ENCODE measurements at regions not wholly inside any gene's neighbourhood (a gene's known extent, or its start where the extent isn't known, plus 50 kb on each side); places are given as distances from the start of the nearest gene placed in this dataset.

DNA sequence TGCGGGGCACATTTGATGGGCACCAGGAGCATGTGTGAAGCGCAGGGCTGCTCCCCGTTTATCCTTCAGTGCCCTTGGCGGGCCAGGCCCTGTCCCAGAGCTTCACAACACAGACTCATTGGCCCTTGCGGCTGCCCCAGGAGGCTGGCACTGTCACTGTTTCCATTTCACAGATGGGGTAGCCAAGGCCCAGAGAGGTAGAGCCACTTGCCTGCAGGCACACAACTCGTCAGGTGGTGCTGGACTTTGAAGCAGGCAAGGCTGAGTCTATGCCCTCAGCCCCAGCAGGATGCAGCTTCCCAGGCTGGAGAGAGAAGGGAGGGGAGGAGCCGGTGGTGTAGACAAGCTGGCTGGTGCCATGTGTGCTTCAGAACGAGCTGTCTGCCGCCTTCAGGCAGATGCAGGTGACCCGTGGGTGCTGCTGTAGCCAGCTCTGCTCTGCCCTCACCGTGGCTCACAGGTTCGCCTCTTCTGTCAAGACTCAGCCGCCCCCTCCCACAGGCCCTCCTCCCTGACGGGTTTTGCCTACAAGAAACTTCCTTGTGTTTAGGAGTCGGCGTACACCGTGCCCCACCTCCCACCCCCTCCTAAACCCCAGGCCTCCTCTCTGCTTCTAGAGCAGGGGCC, 232.3 kb upstream of the CIBAR2 start:
- DNase-seq (ENCODE audit: low read depth), result no peak

- DNase-seq (ENCODE audit: low read depth), result no peak
These were observed 232.9 kb upstream of the CIBAR2 start for GRCh38 chr16:85345129-85345639.

GRCh38 chr16:85346404-85347212, 234.3 kb upstream of the CIBAR2 start:
- DNase-seq (ENCODE audit: low read depth), result no peak

- peak; percentile 39 for DNase-seq (ENCODE audit: low read depth)
These were observed 234.9 kb upstream of the CIBAR2 start for GRCh38 chr16:85347213-85347591.

GRCh38 chr16:85348065-85348840, 236.0 kb upstream of the CIBAR2 start:
- no peak for DNase-seq (ENCODE audit: low read depth)

GRCh38 chr16:85348911-85349334, 236.7 kb upstream of the CIBAR2 start:
- DNase-seq (ENCODE audit: low read depth), result no peak

- no peak for DNase-seq (ENCODE audit: low read depth)
These were observed 237.3 kb upstream of the CIBAR2 start for GRCh38 chr16:85349365-85350145.

- no peak for DNase-seq (ENCODE audit: low read depth)
These were observed 238.0 kb upstream of the CIBAR2 start for GRCh38 chr16:85350146-85350728.

DNA sequence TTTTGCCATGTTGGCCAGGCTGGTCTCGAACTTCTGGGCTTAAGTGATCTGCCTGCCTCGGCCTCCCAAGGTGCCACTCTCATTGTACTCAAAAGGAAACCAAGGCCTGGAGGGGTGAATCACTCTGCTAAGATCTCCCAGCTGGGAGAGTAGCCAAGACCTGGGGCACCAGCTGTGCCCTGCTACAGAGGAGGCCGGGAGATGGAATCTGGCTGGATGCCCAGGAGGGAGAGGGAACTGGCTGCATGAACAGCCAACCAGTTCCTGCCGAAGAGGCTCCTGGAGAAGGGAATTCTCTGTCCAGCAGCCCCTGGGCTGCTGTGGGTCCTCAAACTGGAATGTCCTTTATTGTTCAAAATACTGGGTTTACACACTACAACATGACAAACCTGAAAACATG, 238.7 kb upstream of the CIBAR2 start:
- DNase-seq (ENCODE audit: low read depth), result peak; percentile 93

GRCh38 chr16:85353013-85353412, 240.7 kb upstream of the CIBAR2 start:
- no peak for DNase-seq (ENCODE audit: low read depth)

DNA sequence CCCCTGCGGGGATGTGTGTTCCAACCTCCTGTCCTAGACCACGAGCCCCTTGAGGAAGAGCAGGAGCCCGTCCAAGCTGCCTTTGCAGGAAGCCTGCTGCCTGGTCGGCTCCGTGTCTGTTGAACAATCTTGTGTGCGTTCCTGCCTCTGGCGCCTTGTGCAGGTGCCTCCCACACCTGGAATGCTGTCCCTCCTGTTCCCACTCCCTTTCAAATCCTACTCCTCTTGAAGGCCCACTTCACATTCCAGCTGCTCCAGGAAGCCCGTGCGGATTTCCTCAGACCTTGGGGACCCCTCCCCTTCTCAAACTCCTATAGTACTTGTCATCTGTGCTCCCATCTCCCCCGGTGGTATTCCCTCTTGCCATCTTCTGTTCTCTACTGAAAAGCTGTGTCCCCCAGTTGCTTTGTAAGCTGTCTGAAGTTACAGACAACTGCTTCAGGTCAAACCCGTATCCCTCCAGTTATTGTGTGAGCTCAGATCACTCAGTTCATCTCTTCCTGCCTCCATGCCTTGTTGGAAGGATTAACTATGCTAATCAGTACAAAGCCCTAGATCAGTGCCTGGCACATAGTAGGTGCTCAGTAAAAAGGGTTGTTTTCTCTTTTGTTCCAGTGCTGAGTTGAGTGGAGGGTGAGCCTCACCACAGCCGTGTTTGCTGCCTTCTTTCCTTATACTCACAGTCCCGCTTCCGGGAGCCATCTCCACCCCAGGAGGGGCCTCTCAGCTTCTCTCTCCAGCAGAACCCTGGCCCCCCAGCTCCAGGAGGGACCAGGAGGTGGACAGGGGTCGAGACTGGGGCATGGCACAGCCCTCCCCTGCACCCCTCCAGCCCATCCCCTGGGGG, 241.8 kb upstream of the CIBAR2 start:
- DNase-seq (ENCODE audit: low read depth), result no peak

GRCh38 chr16:85354686-85355514, 242.6 kb upstream of the CIBAR2 start:
- peak; percentile 98 for DNase-seq (ENCODE audit: low read depth)

DNA sequence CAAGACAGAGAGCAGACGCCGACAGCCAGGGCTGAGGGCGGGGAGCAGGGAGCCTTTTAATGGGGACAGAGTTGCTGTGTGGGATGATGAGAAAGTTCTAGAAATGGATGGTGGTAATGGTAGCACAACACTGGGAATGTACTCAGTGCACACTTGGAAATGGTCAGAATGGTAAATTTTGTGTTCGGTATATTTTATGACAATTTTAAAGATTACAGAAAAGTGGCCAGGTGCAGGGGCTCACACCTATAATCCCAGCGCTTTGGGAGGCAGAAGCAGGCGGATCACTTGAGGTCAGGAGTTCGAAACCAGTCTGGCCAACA, 243.2 kb upstream of the CIBAR2 start:
- DNase-seq (ENCODE audit: low read depth), result no peak

DNA sequence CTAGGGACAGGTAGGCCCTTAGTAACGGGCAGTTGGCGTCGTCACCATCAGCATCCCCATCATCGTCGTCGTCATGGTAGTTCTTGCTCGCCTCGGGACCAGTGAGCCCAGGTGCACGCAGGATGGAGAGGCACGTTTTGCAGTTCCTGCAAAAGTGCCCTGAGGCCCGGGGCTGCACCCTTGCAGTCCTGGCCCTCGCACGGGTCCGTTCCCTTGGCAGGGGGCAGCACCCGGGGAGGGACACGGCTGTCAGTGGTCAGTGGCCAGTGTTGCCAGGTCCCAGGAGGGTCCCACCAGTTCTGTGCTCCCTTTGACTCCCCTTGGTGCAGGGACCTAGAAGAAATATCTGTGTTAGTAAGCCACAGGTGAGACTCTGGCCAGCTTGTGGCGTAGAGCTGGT, 243.9 kb upstream of the CIBAR2 start:
- no peak for DNase-seq (ENCODE audit: low read depth)

DNA sequence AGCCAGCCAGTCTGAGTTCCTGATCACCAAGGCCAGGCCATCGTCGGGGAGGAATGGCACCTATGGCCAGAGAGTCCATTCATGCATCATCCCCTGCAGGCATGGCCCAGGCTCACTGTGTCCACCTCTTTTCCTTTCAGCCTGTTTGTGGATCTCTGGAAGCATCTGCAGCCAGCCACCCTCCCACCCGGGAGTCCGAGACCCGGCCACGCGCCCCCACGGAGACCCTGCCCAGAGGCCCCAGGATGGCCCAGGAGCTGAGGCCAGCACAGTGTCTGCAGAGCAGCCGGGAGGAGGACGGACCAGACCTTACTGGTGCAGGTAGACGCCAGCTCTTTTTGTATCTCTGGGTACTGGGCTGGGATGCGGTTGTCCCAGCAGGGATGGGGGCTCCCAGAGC, 245.1 kb upstream of the CIBAR2 start:
- DNase-seq (ENCODE audit: low read depth), result no peak

DNA sequence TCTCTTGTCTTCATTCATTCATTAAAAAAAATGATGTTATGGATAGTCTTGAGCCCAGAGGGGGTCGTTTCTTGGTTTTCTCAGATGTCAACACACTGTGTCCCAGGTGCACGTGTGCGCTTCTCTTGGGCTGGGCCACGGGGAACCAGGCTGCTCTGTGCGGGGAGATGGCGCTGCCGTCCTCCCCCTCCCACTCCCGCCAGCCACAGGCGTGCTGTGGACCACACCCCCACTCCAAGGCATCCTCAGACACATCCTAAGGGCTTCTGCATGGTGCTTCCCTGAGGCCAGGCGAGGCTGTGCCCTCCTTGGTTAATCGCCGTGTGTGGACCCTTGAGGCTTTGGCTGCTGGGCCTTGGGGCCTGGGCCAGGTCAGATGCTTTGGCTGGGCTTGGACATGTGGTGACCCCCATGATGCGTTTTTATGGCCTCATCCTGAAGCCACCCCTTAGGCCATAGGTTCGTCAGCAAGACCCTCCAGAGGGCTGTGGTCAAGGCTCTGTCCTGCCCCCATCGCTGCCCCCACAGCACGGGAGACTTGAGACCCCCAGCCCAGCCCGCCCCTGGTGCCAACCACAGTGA, 245.7 kb upstream of the CIBAR2 start:
- DNase-seq (ENCODE audit: low read depth), result no peak

DNA sequence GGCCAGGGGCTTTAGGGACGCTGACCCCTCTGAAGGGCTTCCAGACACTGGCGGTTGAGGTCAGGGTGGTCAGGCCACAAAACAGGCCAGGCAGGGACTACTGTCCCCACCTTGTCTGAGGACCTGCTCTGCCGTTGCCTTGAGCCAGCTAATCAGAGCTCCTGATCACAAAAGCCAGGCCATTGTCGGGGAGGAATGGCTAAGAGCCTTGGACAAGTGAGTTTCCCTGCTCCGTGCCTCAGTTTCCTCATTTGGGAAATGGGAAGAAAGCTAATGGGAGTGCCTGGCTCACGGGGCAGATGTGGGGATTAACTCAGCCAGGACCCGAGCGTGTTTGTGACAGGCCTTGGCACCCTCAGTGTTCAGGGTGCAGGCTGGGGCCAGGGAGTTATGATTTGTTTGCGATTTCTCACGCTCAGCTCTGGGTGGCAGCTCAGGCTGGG, 246.5 kb upstream of the CIBAR2 start:
- DNase-seq (ENCODE audit: low read depth), result no peak

GRCh38 chr16:85359147-85359822, 247.0 kb upstream of the CIBAR2 start:
- peak; percentile 14 for DNase-seq (ENCODE audit: low read depth)

All from ELR (cell line).